CD4-positive, alpha-beta T cell treated with Interleukin-4 for 4 hours (primary cell): ENCODE measurements at regions not wholly inside any gene's neighbourhood (a gene's known extent, or its start where the extent isn't known, plus 50 kb on each side); places are given as distances from the start of the nearest gene placed in this dataset.

ENCODE experiments used
- DNase-seq: peaks from one replicate; pipeline ENCODE4 v3.0.0-alpha.2; 2020

GRCh38 chr21:16708101-16708835 lies 804.6 kb upstream of the CXADR start:
- no peak for DNase-seq

- no peak for DNase-seq
Observed at GRCh38 chr21:16709866-16710550, 802.8 kb upstream of the CXADR start.

GRCh38 chr21:16711757-16712156 lies 801.1 kb upstream of the CXADR start:
- DNase-seq: no peak

GRCh38 chr21:16713331-16714117 lies 799.3 kb upstream of the CXADR start:
- DNase-seq: no peak

GRCh38 chr21:16740511-16740910 lies 772.3 kb upstream of the CXADR start:
- no peak for DNase-seq

- DNase-seq: no peak
Observed at GRCh38 chr21:16741141-16741665, 771.6 kb upstream of the CXADR start.

GRCh38 chr21:16742131-16742641 lies 770.7 kb upstream of the CXADR start:
- no peak for DNase-seq

- no peak for DNase-seq
Observed at GRCh38 chr21:16742741-16743140, 770.1 kb upstream of the CXADR start.

- DNase-seq: no peak
Observed at GRCh38 chr21:16743317-16743716, 769.5 kb upstream of the CXADR start.

- DNase-seq: no peak
Observed at GRCh38 chr21:16750926-16751325, 761.9 kb upstream of the CXADR start.

GRCh38 chr21:16751695-16752474 lies 761.0 kb upstream of the CXADR start:
- no peak for DNase-seq

GRCh38 chr21:16752475-16752857 lies 760.4 kb upstream of the CXADR start:
- no peak for DNase-seq

- no peak for DNase-seq
Observed at GRCh38 chr21:16755061-16755460, 757.8 kb upstream of the CXADR start.

GRCh38 chr21:16767201-16767600 lies 745.6 kb upstream of the CXADR start:
- DNase-seq: no peak

GRCh38 chr21:16768096-16768495 lies 744.7 kb upstream of the CXADR start:
- DNase-seq: no peak

GRCh38 chr21:16770266-16770665 lies 742.6 kb upstream of the CXADR start:
- no peak for DNase-seq

GRCh38 chr21:16773206-16773605 lies 739.6 kb upstream of the CXADR start:
- no peak for DNase-seq

GRCh38 chr21:16775076-16775475 lies 737.8 kb upstream of the CXADR start:
- DNase-seq: no peak

- DNase-seq: no peak
Observed at GRCh38 chr21:16777041-16777720, 735.7 kb upstream of the CXADR start.

GRCh38 chr21:16788584-16788983 lies 724.3 kb upstream of the CXADR start:
- no peak for DNase-seq

GRCh38 chr21:16789636-16790035 lies 723.2 kb upstream of the CXADR start:
- no peak for DNase-seq

- DNase-seq: no peak
Observed at GRCh38 chr21:16792101-16792500, 720.7 kb upstream of the CXADR start.
